ENCODE measurements at regions not wholly inside any gene's neighbourhood (a gene's known extent, or its start where the extent isn't known, plus 50 kb on each side); places are given as distances from the start of the nearest gene placed in this dataset.

GRCh38 chr14:80056497-80056801, 154.9 kb downstream of the DIO2 start:
- Histone ChIP-seq H3K36me3 (ENCODE audit: insufficient read depth, low read length) (no peaks in the 10 kb centered on the region), H3K9ac (ENCODE audit: low read length) (no peak overlapping the region), H3K79me2 (ENCODE audit: insufficient read depth, low read length) (no peaks in the 10 kb centered on the region), H2AFZ (ENCODE audit: low read length) (no peak overlapping the region), H3K27ac (ENCODE audit: low read depth, low read length, poor library complexity, severe bottlenecking) (no peak overlapping the region), H3K9me3 (ENCODE audit: low read length) (no peaks in the 10 kb centered on the region), H3K4me3 (ENCODE audit: low read depth, low read length, poor library complexity, severe bottlenecking) (no peak overlapping the region), H3K9me2 (ENCODE audit: low read depth, low read length) (no peaks in the 10 kb centered on the region), H3K4me2 (ENCODE audit: low read length) (no peak overlapping the region), H4K20me1 (ENCODE audit: insufficient read depth, low read length) (no peaks in the 10 kb centered on the region), H3F3A (ENCODE audit: insufficient read depth, low read length) (no peaks in the 10 kb centered on the region), H3K4me1 (ENCODE audit: insufficient read depth, low read length, severe bottlenecking) (no peaks in the 10 kb centered on the region), H3K27me3 (ENCODE audit: insufficient read depth, low read length) (no peaks in the 10 kb centered on the region)
- TF ChIP-seq CTCF (IDR thresholded peaks at IDR 0.05; ENCODE audit: low read length): no peak
- no peak for TF ChIP-seq EZH2 (IDR thresholded peaks at IDR 0.05; ENCODE audit: borderline replicate concordance, low read length)

- no peaks in the 10 kb centered on the region for H3K9me2 ChIP-seq (ENCODE audit: low read depth, low read length)
- H3K4me2 ChIP-seq (ENCODE audit: low read length): no peak overlapping the region
- H3F3A ChIP-seq (ENCODE audit: insufficient read depth, low read length): no peaks in the 10 kb centered on the region
- no peaks in the 10 kb centered on the region for H3K79me2 ChIP-seq (ENCODE audit: insufficient read depth, low read length)
- TF ChIP-seq EZH2 (IDR thresholded peaks at IDR 0.05; ENCODE audit: borderline replicate concordance, low read length) (no peak), CTCF (IDR thresholded peaks at IDR 0.05; ENCODE audit: low read length) (peak; percentile 62)
- no peaks in the 10 kb centered on the region for H3K9me3 ChIP-seq (ENCODE audit: low read length)
- no peak overlapping the region for H3K4me3 ChIP-seq (ENCODE audit: low read depth, low read length, poor library complexity, severe bottlenecking)
- H2AFZ ChIP-seq (ENCODE audit: low read length): no peak overlapping the region
- no peaks in the 10 kb centered on the region for H3K4me1 ChIP-seq (ENCODE audit: insufficient read depth, low read length, severe bottlenecking)
- no peak overlapping the region for H3K9ac ChIP-seq (ENCODE audit: low read length)
- H4K20me1 ChIP-seq (ENCODE audit: insufficient read depth, low read length): no peaks in the 10 kb centered on the region
- no peak overlapping the region for H3K27ac ChIP-seq (ENCODE audit: low read depth, low read length, poor library complexity, severe bottlenecking)
- H3K36me3 ChIP-seq (ENCODE audit: insufficient read depth, low read length): no peaks in the 10 kb centered on the region
- H3K27me3 ChIP-seq (ENCODE audit: insufficient read depth, low read length): no peaks in the 10 kb centered on the region
Observed at GRCh38 chr14:80055667-80056496, 155.4 kb downstream of the DIO2 start.

- Histone ChIP-seq H2AFZ (ENCODE audit: low read length) (no peak overlapping the region), H3K27me3 (ENCODE audit: insufficient read depth, low read length) (no peaks in the 10 kb centered on the region), H3K79me2 (ENCODE audit: insufficient read depth, low read length) (no peaks in the 10 kb centered on the region), H3K9ac (ENCODE audit: low read length) (no peak overlapping the region), H3F3A (ENCODE audit: insufficient read depth, low read length) (no peaks in the 10 kb centered on the region), H3K4me1 (ENCODE audit: insufficient read depth, low read length, severe bottlenecking) (no peaks in the 10 kb centered on the region), H3K4me2 (ENCODE audit: low read length) (no peak overlapping the region), H4K20me1 (ENCODE audit: insufficient read depth, low read length) (no peaks in the 10 kb centered on the region), H3K36me3 (ENCODE audit: insufficient read depth, low read length) (no peaks in the 10 kb centered on the region), H3K9me2 (ENCODE audit: low read depth, low read length) (no peaks in the 10 kb centered on the region), H3K4me3 (ENCODE audit: low read depth, low read length, poor library complexity, severe bottlenecking) (no peak overlapping the region), H3K9me3 (ENCODE audit: low read length) (no peaks in the 10 kb centered on the region), H3K27ac (ENCODE audit: low read depth, low read length, poor library complexity, severe bottlenecking) (no peak overlapping the region)
- no peak for TF ChIP-seq CTCF (IDR thresholded peaks at IDR 0.05; ENCODE audit: low read length)
- TF ChIP-seq EZH2 (IDR thresholded peaks at IDR 0.05; ENCODE audit: borderline replicate concordance, low read length): no peak
Observed at GRCh38 chr14:80055226-80055625, 156.1 kb downstream of the DIO2 start.
